ENCODE measurements at regions not wholly inside any gene's neighbourhood (a gene's known extent, or its start where the extent isn't known, plus 50 kb on each side); places are given as distances from the start of the nearest gene placed in this dataset.
"Not testable (repeated sequence)": the region's sequence is repeated elsewhere in the genome, so short reads cannot be mapped to it uniquely, and the experiment has no call there.

GRCh38 chr5:121350181-121350930 lies 501.3 kb upstream of the FTMT start:
- DNase-seq (ENCODE audit: low spot score) = no peak

- DNase-seq (ENCODE audit: low spot score) = no peak
Observed at GRCh38 chr5:121366515-121366914, 485.2 kb upstream of the FTMT start.

GRCh38 chr5:121373371-121373770 lies 478.3 kb upstream of the FTMT start:
- DNase-seq (ENCODE audit: low spot score) = no peak

GRCh38 chr5:121377461-121377860 lies 474.2 kb upstream of the FTMT start:
- no peak for DNase-seq (ENCODE audit: low spot score)

GRCh38 chr5:121378046-121378445 lies 473.6 kb upstream of the FTMT start:
- no peak for DNase-seq (ENCODE audit: low spot score)

GRCh38 chr5:121378559-121379359 lies 472.9 kb upstream of the FTMT start:
- DNase-seq (ENCODE audit: low spot score) = no peak

DNA sequence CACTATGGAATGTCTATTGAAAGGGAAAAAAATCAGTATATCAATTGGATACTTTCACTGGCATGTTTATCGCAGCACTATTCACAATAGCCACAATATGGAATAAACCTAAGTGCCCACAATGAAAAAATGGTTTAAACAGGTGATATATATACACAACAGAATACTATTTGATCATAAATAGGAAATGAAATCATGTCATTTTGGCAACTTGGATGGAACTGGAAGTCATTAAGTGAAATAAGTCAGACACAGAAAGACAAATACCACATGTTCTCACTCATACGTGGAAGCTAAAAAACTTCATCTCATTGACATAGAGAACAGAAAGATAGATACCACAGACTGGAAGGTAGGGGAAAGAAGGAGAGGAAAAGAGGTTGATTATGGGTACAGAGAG lies 471.6 kb upstream of the FTMT start:
- no peak for DNase-seq (ENCODE audit: low spot score)

GRCh38 chr5:121384359-121384758 lies 467.3 kb upstream of the FTMT start:
- no peak for DNase-seq (ENCODE audit: low spot score)

DNA sequence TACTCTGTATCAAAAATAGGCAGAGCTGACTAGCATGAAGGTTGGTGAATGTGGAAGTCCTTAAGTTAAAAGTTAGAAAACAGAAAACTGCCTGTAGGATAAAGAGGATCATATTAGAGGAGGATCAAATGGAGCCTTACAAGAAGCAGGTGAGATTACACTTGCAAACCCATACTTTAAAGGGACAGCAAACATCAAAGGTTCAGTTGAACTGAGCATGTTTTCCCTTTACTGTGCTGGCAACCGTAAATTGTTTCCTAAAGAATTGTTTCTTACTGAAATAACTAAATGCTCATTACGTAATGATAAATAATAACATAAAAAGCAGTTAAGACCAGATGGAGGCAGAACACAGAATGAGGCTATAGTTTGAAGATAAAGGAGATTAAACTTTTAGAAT lies 465.3 kb upstream of the FTMT start:
- DNase-seq (ENCODE audit: low spot score) = no peak

- DNase-seq (ENCODE audit: low spot score) = no peak
Observed at GRCh38 chr5:121396716-121397115, 455.0 kb upstream of the FTMT start.

DNA sequence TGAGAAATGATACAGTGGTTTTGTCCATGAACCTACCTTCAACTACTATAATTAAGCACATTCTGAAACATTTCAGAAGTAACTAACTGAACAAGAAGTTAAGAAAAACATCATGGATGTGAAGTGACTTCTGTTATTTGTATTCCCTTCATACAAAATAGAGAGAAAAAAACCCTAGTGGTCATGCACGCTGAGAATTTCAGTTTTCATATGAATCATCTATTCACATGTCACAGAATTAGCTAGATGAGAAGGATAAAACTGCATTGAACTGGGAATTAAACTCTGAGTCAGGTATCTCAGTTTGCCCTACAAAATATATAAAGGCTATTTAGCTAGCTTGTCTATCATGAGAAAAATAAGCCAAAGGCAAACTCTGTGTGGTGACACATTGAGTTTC lies 451.8 kb upstream of the FTMT start:
- no peak for DNase-seq (ENCODE audit: low spot score)

GRCh38 chr5:121408778-121409177 lies 442.9 kb upstream of the FTMT start:
- no peak for DNase-seq (ENCODE audit: low spot score)

DNA sequence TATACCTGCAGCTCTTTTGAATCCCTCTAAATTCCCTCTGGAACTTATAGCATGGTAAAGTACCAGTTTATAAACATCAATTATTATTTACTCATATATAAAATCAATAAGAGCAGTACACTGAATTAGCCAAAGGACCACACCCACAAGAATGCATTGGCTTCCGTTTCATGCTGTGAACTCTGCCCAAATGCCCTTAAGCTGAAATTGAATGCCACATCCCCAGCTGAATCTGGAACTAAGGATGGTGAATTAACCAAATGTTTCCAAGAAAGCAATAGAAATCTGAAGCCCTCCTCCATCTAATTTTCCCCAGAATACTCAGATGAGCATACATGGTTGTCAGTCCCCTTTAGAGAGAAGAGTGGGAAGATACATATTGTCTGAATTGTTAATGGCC lies 436.4 kb upstream of the FTMT start:
- DNase-seq (ENCODE audit: low spot score) = no peak

DNA sequence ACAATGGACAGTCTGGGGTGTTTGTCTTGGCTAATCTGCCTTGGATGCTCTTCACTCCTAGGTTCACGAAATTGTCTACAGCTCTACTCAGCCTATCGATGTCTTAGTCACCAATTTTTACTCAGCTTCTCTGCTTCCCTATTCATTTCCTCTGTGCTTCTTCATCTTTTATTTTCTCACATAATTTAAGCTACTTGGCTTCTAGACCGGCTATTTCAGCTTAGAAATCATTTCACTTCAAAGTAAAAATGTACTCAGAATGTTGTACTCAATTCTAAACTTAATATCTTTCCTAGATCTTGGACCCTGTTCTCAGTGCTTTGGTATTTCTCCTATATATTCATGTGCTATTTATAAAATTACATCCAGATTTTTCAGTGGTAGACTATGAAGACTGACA lies 430.0 kb upstream of the FTMT start:
- no peak for DNase-seq (ENCODE audit: low spot score)

DNA sequence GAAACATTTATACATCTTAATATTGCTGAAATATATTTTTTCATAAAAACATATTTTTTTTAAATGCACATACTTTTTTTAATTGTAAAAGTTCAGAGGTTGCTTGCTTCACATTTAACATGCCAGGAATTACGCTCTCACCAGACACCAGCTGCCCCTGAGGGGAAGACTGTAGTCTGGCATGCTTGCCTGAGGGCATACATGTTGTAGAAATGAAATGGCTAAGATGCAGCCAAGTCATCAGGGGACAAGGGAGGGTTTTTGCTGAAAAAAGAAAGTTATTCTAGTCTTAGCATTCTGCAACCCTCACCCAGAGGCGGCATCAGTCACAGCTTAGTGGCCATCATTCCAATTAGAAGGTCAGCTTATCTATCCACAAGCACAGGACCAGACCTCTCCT lies 426.7 kb upstream of the FTMT start:
- no peak for DNase-seq (ENCODE audit: low spot score)

GRCh38 chr5:121426153-121426552 lies 425.5 kb upstream of the FTMT start:
- no peak for DNase-seq (ENCODE audit: low spot score)

GRCh38 chr5:121429761-121430160 lies 421.9 kb upstream of the FTMT start:
- no peak for DNase-seq (ENCODE audit: low spot score)

DNA sequence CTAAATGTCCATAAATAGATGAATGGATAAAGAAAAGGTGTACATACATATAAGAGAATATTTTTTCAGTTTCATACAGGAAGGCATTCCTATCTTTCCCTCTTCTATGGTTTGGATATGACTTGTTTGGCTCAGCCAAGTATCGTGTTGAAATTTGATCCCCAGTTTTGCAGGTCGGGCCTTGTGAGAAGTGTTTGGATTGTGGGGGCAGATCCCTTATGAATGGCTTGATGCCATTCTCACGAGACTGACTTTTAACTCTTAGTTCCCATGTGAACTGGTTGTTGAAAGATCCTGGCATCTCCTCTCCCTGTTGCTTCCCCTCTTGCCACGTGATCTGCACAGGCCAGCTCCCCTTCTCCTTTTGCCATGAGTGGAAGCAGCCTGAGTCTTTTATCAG lies 421.1 kb upstream of the FTMT start:
- no peak for DNase-seq (ENCODE audit: low spot score)

- DNase-seq (ENCODE audit: low spot score) = no peak
Observed at GRCh38 chr5:121445511-121445910, 406.2 kb upstream of the FTMT start.

GRCh38 chr5:121462441-121462840 lies 389.2 kb upstream of the FTMT start:
- no peak for DNase-seq (ENCODE audit: low spot score)

GRCh38 chr5:121471222-121471621 lies 380.5 kb upstream of the FTMT start:
- not testable (repeated sequence) for DNase-seq (ENCODE audit: low spot score)

GRCh38 chr5:121478636-121479035 lies 373.0 kb upstream of the FTMT start:
- no peak for DNase-seq (ENCODE audit: low spot score)

DNA sequence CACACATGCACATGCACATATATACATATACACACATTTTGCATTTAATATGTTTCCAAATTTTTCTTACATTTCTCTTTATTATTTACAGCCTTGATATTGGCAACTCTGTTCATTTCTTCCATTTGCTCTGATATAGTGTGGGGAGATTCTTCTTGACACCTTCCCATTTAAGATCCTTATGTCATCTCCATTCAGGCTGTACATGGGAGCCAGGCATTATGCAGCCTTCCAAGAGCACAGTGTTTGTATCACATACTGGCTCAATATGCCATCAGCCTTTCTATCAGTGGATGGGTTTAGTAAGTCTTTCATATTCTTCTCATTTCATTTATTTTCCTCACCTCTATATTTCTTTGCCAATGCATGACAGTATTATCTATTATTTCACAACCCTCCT lies 372.3 kb upstream of the FTMT start:
- no peak for DNase-seq (ENCODE audit: low spot score)

DNA sequence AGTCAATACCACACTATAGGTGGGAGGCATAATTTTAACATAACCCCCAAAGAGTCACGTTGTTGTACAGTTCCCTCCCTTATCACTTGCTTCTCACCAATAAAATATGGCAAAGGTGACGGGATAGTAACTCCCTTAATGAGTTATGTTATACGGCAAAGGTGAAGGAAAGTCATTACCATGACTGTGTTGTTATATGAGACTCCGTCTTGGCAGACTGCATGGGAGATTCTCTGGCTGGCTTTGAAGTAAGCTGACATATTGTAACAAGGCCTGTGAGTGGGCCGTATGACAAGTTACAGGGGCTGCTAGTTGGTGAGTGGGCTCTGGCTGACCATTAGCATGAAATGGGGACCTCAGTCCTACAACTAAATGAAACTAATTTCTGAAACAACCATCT lies 366.4 kb upstream of the FTMT start:
- no peak for DNase-seq (ENCODE audit: low spot score)

Data from Ammon's horn (tissue), 1 donor.